Sigmoid colon (tissue), 4 donors: ENCODE measurements at regions not wholly inside any gene's neighbourhood (a gene's known extent, or its start where the extent isn't known, plus 50 kb on each side); places are given as distances from the start of the nearest gene placed in this dataset.

Experiments
- CTCF ChIP-seq, 4 experiments: fragments of 450-650 bp in 3 of 4; fragments of 200-600 bp in 1 of 4; IDR thresholded peaks; one replicate each; pipeline ENCODE4 v1.5.1; 2016 to 2019; ENCODE audit warnings: antibody characterized with exemption in 4 of 4, mild to moderate bottlenecking in 3 of 4, moderate library complexity in 2 of 4
- EP300 ChIP-seq, 4 donors: sonication (generic); formaldehyde crosslinking; IDR thresholded peaks; one replicate each; pipeline ENCODE4 v1.6.1; 2017; ENCODE audit warnings: antibody characterized with exemption in 4 of 4
- POLR2A ChIP-seq, 2 donors: fragments of 450-650 bp; IDR thresholded peaks; one replicate each; pipeline ENCODE4 v1.6.1; 2016; ENCODE audit warnings: antibody characterized with exemption in 2 of 2, mild to moderate bottlenecking in 2 of 2, moderate library complexity in 2 of 2
- POLR2AphosphoS5 ChIP-seq, 4 donors: sonication (generic); formaldehyde crosslinking; IDR thresholded peaks; one replicate each; pipeline ENCODE4 v1.6.1; 2017; ENCODE audit warnings: antibody characterized with exemption in 4 of 4

DNA sequence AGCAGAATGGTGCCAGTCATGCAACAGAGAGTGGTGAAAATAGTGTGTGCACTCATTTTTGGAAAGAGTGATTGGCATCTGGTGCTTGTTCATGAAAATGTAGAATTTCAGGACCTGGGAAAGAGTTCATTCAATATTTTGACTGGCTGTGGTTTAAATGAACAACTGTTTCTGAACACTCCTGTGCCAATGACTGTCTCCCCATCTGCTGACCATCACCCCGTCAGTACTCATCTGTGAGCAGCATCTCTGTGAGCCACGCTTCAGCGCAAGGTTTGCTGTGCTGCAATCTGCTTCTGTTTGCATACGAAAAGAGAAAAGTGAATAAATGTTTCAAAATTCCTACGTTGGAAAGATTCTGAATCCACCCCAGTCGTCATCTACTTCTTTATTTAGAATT is 77.9 kb upstream of the RUNX1 start:
- TF ChIP-seq POLR2AphosphoS5 (IDR thresholded peaks at IDR 0.05) (no peak), POLR2A (IDR thresholded peaks at IDR 0.05) (no peak), CTCF (IDR thresholded peaks at IDR 0.05) (no peak), EP300 (IDR thresholded peaks at IDR 0.05) (no peak)
